CD14-positive monocyte (primary cell): ENCODE measurements at regions not wholly inside any gene's neighbourhood (a gene's known extent, or its start where the extent isn't known, plus 50 kb on each side); places are given as distances from the start of the nearest gene placed in this dataset.

Source experiments
- DNase-seq, 3 donors: peaks; one replicate each; pipeline ENCODE4 v3.0.0-alpha.2; 2011 to 2022
- H2AFZ ChIP-seq: 2 replicates; pipeline ENCODE4 v1.6.0; 2012; ENCODE audit warnings: mild to moderate bottlenecking, low read depth, low read length, inconsistent platforms; ENCODE audit not compliant: insufficient read depth, poor library complexity, severe bottlenecking
- H3K27ac ChIP-seq, 2 donors: 1 replicate in 1 of 2; 2 replicates in 1 of 2; pipeline ENCODE4 v1.5.1; 2012 to 2013; ENCODE audit warnings: low read length in 2 of 2, control low read depth in 1 of 2, inconsistent platforms in 1 of 2, low read depth in 1 of 2, mild to moderate bottlenecking in 1 of 2
- H3K27me3 ChIP-seq, 2 donors: one replicate each; pipeline versions ENCODE4 v1.6.0 to v1.6.1; 2011 to 2013; ENCODE audit warnings: low read length in 2 of 2; ENCODE audit not compliant: control insufficient read depth in 2 of 2, insufficient read depth in 2 of 2
- H3K36me3 ChIP-seq, 2 donors: replicated peaks in 1 of 2; 1 replicate in 1 of 2; 2 replicates in 1 of 2; pipeline versions ENCODE4 v1.5.1 to v1.6.1; 2012 to 2013; ENCODE audit warnings: low read length in 2 of 2, control low read depth in 1 of 2, inconsistent platforms in 1 of 2, mild to moderate bottlenecking in 1 of 2; ENCODE audit not compliant: insufficient read depth in 2 of 2, control insufficient read depth in 1 of 2
- H3K4me1 ChIP-seq, 2 donors: 1 replicate in 1 of 2; 2 replicates in 1 of 2; pipeline versions ENCODE4 v1.5.1 to v1.6.1; 2012 to 2013; ENCODE audit warnings: low read length in 2 of 2, control low read depth in 1 of 2, inconsistent platforms in 1 of 2, mild to moderate bottlenecking in 1 of 2, moderate library complexity in 1 of 2; ENCODE audit not compliant: insufficient read depth in 2 of 2, control insufficient read depth in 1 of 2
- H3K4me2 ChIP-seq: replicated peaks from 2 replicates; pipeline ENCODE3; 2012; ENCODE audit warnings: low read length, moderate library complexity, mild to moderate bottlenecking; ENCODE audit not compliant: poor library complexity, severe bottlenecking; ENCODE audit errors: extremely low read depth
- H3K4me3 ChIP-seq, 3 experiments: fragments of 200-600 bp in 1 of 3; sonication (generic) in 1 of 3; replicated peaks in 1 of 3; 1 replicate in 2 of 3; 2 replicates in 1 of 3; pipeline ENCODE4 v1.5.1; 2011 to 2013; ENCODE audit warnings: low read length in 3 of 3, mild to moderate bottlenecking in 3 of 3, control low read depth in 2 of 3, low read depth in 2 of 3, inconsistent platforms in 1 of 3, moderate library complexity in 1 of 3
- H3K79me2 ChIP-seq: 2 replicates; pipeline ENCODE4 v1.6.0; 2012; ENCODE audit warnings: mild to moderate bottlenecking, control low read depth, inconsistent platforms, low read length, moderate library complexity; ENCODE audit not compliant: insufficient read depth
- H3K9ac ChIP-seq: 2 replicates; pipeline ENCODE4 v1.6.0; 2017; ENCODE audit warnings: low read length, mild to moderate bottlenecking; ENCODE audit not compliant: insufficient read depth, poor library complexity, severe bottlenecking
- H3K9me3 ChIP-seq, 2 donors: replicated peaks in 1 of 2; 1 replicate in 1 of 2; 2 replicates in 1 of 2; pipeline versions ENCODE4 v1.5.1 to v1.6.1; 2012 to 2013; ENCODE audit warnings: low read length in 2 of 2, control low read depth in 1 of 2; ENCODE audit not compliant: control insufficient read depth in 1 of 2, insufficient read depth in 1 of 2
- H4K20me1 ChIP-seq: 2 replicates; pipeline ENCODE4 v1.6.0; 2012; ENCODE audit warnings: mild to moderate bottlenecking, low read length, control low read depth, moderate library complexity; ENCODE audit not compliant: insufficient read depth
- H3K27ac Mint-ChIP-seq, 7 donors: one replicate each; pipeline ENCODE4 v1.8.0; 2020; ENCODE audit warnings: mild to moderate bottlenecking in 7 of 7, mixed read lengths in 7 of 7, moderate library complexity in 6 of 7, inconsistent platforms in 2 of 7
- H3K27me3 Mint-ChIP-seq, 3 donors: one replicate each; pipeline ENCODE4 v1.8.0; 2021 to 2022; ENCODE audit warnings: low read depth in 3 of 3, mild to moderate bottlenecking in 3 of 3, mixed read lengths in 3 of 3, moderate library complexity in 3 of 3, inconsistent platforms in 1 of 3
- H3K36me3 Mint-ChIP-seq, 2 donors: one replicate each; pipeline ENCODE4 v1.8.0; 2020; ENCODE audit warnings: mixed read lengths in 2 of 2, inconsistent platforms in 1 of 2, mild to moderate bottlenecking in 1 of 2
- H3K4me1 Mint-ChIP-seq: one replicate; pipeline ENCODE4 v1.8.0; 2020; ENCODE audit warnings: mild to moderate bottlenecking, mixed read lengths
- H3K4me3 Mint-ChIP-seq, 2 donors: one replicate each; pipeline ENCODE4 v1.8.0; 2020; ENCODE audit warnings: mild to moderate bottlenecking in 2 of 2, mixed read lengths in 2 of 2, moderate library complexity in 1 of 2
- H3K9me3 Mint-ChIP-seq, 7 donors: one replicate each; pipeline ENCODE4 v1.8.0; 2020 to 2022; ENCODE audit warnings: mixed read lengths in 7 of 7, mild to moderate bottlenecking in 6 of 7, moderate library complexity in 6 of 7, inconsistent platforms in 2 of 7
- WGBS: methylation state at CpG from one replicate; pipeline ENCODE4 v1.1.5; 2013; ENCODE audit warnings: missing lambda C conversion rate; ENCODE audit not compliant: insufficient coverage; 5-methylcytosine and 5-hydroxymethylcytosine counted together
- intact Hi-C, 2 donors: fragments of 100-400 bp; cut with micrococcal nuclease; formaldehyde crosslinking; loops; one replicate each; pipeline versions ENCODE4 v1.15.0 to v1.15.1; 2023
- TF ChIP-seq, protein P1 (sequence below): fragments of 200-600 bp; IDR thresholded peaks from one replicate; pipeline ENCODE4 v1.8.0; 2022; ENCODE audit warnings: antibody characterized with exemption, mild to moderate bottlenecking

- Histone ChIP-seq H2AFZ (no peak overlapping the region), H3K9me3 (peaks cover 0 to 5% of the 10 kb centered on the region in 2 donors), H3K27me3 (no peaks in the 10 kb centered on the region), H3K36me3 (no peaks in the 10 kb centered on the region), H3K9ac (no peak overlapping the region), H3K4me2 (no peak overlapping the region), H3K4me3 (no peak overlapping the region), H3K27ac (no peak overlapping the region), H4K20me1 (no peaks in the 10 kb centered on the region), H3K79me2 (no peaks in the 10 kb centered on the region), H3K4me1 (no peaks in the 10 kb centered on the region)
- 50% methylated on average over 2 of the region's 3 CpGs for WGBS
- intact Hi-C loops, result no loop called here
- DNase-seq, result no peak
- Mint-ChIP-seq H3K27ac (no peak overlapping the region), H3K27me3 (no peaks in the 10 kb centered on the region), H3K36me3 (no peaks in the 10 kb centered on the region), H3K4me3 (no peak overlapping the region), H3K9me3 (peaks cover 0 to 6% (median 4%) of the 10 kb centered on the region in 7 donors), H3K4me1 (no peaks in the 10 kb centered on the region)
- TF ChIP-seq, protein P1, sequence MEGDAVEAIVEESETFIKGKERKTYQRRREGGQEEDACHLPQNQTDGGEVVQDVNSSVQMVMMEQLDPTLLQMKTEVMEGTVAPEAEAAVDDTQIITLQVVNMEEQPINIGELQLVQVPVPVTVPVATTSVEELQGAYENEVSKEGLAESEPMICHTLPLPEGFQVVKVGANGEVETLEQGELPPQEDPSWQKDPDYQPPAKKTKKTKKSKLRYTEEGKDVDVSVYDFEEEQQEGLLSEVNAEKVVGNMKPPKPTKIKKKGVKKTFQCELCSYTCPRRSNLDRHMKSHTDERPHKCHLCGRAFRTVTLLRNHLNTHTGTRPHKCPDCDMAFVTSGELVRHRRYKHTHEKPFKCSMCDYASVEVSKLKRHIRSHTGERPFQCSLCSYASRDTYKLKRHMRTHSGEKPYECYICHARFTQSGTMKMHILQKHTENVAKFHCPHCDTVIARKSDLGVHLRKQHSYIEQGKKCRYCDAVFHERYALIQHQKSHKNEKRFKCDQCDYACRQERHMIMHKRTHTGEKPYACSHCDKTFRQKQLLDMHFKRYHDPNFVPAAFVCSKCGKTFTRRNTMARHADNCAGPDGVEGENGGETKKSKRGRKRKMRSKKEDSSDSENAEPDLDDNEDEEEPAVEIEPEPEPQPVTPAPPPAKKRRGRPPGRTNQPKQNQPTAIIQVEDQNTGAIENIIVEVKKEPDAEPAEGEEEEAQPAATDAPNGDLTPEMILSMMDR, result no peak
Observed at GRCh38 chr13:63880705-63881104, 2465.1 kb upstream of the PCDH20 start.

DNA sequence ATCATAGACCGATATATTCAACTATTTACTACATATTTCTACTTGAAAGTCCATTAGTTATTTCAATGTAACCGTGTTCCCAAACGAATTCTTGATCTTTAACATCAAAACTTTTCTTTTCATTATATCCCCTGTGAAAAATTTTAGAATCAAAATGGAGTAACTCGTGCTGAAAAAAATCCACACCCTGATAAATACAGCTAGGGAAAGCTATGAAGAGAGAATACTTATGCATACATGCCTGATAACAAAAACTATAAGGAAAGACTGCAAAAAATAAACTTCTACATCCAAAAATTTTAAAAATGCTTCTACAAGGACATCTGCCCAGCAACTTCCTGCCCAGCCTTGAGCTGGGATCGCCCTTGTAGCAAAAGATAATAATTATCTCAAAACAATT lies 2458.3 kb upstream of the PCDH20 start:
- H3K9me3 ChIP-seq, result peaks cover 0 to 9% of the 10 kb centered on the region in 2 donors
- H3K9ac ChIP-seq, result no peak overlapping the region
- 100% methylated on average over 2 of the region's 5 CpGs for WGBS
- TF ChIP-seq, protein P1, result no peak
- Mint-ChIP-seq H3K27ac (no peak overlapping the region), H3K27me3 (no peaks in the 10 kb centered on the region), H3K9me3 (peaks cover 0 to 6% (median 0%) of the 10 kb centered on the region in 7 donors), H3K36me3 (no peaks in the 10 kb centered on the region), H3K4me1 (no peaks in the 10 kb centered on the region), H3K4me3 (no peak overlapping the region)
- intact Hi-C loops, result no loop called here
- H3K27me3 ChIP-seq, result no peaks in the 10 kb centered on the region
- no peaks in the 10 kb centered on the region for H3K36me3 ChIP-seq
- no peak overlapping the region for H2AFZ ChIP-seq
- DNase-seq, result no peak
- H3K4me1 ChIP-seq, result no peaks in the 10 kb centered on the region
- H3K79me2 ChIP-seq, result no peaks in the 10 kb centered on the region
- H3K4me3 ChIP-seq, result no peak overlapping the region
- no peak overlapping the region for H3K27ac ChIP-seq
- H4K20me1 ChIP-seq, result no peaks in the 10 kb centered on the region
- H3K4me2 ChIP-seq, result no peak overlapping the region
